Astrocyte of the cerebellum (primary cell): ENCODE measurements at regions not wholly inside any gene's neighbourhood (a gene's known extent, or its start where the extent isn't known, plus 50 kb on each side); places are given as distances from the start of the nearest gene placed in this dataset.

Experiments
- DNase-seq: peaks from one replicate; pipeline ENCODE4 v3.0.0-alpha.2; 2011; ENCODE audit warnings: low read depth
- H3K4me3 ChIP-seq: 2 replicates; pipeline ENCODE4 v1.5.1; 2011; ENCODE audit warnings: mild to moderate bottlenecking, low read depth, low read length, moderate library complexity
- CTCF ChIP-seq: IDR thresholded peaks from 2 replicates; pipeline ENCODE4 v1.5.1; 2012; ENCODE audit warnings: low read length, low read depth, moderate library complexity, mild to moderate bottlenecking; ENCODE audit errors: missing control alignments
- in situ Hi-C: cut with HindIII; loops from 2 replicates; pipeline ENCODE4 v1.10.0; 2017; ENCODE audit warnings: low sequenced_read_pairs

DNA sequence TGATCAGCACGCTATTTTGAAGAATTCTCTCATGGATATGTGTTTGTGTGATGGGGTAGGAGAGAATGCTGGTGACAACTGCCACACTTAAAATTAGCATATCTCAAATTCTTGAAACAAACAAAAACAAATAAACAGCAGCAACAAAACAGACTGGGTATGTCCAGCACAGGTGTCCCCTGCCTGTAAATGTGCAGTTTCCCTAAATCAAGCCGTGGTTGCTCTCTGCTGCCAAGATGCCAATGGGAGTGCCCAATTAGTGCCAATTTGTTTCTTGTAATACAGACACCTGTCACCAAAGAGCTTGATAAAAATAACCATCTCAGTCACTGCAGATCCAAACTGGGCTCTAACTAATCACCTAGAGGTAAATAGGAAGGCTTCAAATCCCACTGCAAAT lies 144.2 kb upstream of the SMARCA2 start:
- H3K4me3 ChIP-seq, result no peak overlapping the region
- TF ChIP-seq CTCF, result no peak
- DNase-seq, result no peak
- in situ Hi-C loops, result no loop called here

DNA sequence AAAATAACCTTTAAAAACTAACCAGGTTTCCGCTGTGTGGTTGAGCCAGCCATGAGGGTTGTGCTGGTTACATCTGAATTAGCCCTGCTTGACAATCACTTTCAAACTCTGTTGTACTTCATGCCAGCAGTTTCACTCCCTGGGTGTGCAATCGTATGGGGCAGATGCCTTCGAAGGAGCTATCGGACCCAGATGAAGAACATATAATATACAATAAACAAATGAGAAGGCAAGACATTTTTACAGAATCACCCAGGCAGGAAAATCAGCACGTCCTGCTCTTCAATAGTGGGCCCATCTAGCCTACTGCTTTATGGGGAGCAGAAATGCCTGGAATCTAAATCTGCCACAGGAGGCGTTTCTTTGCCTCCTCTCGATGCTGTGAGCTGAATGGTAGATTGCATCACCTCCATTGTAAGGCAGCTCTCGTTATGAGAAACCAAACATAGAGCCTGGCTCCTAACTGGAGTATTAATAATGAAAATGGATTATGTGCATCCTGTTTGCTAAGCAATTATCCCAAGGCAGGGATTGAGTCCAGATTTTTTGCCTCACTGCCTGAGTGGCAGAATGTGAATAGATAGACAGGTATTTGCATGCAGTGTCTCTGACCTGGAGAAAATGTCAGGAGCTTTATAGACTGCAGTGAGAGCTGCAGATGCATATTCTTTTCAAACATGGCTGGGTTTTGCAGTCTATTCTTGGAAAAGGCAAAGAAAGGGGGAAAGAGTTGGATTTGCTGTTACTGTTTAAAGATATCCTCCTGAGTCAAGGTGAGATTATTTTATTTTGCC lies 143.3 kb upstream of the SMARCA2 start:
- no peak for DNase-seq
- in situ Hi-C loops, result no loop called here
- TF ChIP-seq CTCF, result no peak
- no peak overlapping the region for H3K4me3 ChIP-seq

DNA sequence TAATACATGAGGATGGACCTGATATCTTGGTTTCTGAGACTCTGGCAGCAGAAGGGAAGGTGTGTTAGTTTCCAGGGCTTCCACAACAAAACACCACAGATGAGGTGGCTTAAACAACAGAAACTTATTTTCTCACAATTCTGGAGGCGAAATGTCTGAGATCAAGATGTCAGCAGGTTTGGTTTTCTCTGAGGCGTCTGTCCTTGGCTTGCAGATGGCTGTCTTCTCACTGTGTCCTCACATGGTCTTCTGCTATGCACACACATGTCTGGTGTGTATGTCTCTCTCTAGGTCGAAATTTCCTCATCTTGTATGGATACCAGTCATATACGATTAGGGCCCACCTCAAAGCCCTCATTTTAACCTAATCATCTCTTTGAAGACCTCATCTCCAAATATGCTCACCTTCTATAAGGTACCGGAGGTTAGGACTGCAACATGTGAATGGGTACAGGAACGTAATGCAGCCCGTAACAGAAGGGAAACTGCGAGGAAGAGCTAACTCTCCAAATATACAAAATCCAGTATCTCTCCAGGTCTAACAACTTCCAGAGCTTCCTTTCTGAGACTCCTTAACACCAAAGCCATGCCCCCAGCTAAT lies 139.8 kb upstream of the SMARCA2 start:
- no peak for DNase-seq
- H3K4me3 ChIP-seq, result no peak overlapping the region
- in situ Hi-C loops, result no loop called here
- TF ChIP-seq CTCF, result no peak

DNA sequence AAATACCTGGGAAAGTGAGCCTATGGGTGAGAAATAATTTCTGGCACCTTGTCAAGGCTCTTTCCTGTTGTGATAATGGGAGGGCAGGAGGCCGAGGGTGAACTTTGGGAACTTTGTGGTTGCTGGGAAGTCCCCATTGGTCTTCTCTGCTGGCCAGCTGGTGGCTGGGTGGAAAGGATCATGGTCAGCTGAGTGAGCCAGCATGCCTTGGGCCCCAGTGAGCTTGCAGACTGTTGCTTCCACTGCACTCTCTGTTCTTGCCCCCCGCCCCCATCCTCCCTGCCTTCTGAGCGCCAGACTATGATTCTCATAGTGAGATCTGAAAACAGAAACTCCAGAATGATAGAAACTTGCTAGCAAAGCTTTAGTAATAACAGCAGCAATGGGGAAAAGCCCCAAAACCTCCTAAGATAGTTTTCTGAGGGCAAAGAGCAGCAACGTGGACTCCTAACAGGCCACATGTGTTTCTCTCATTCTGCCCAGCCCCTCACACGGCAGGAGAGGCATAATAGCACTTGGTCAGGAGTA lies 139.2 kb upstream of the SMARCA2 start:
- in situ Hi-C loops, result no loop called here
- no peak for TF ChIP-seq CTCF
- H3K4me3 ChIP-seq, result no peak overlapping the region
- DNase-seq, result no peak

- TF ChIP-seq CTCF, result no peak
- no peak for DNase-seq
- in situ Hi-C loops, result no loop called here
- no peak overlapping the region for H3K4me3 ChIP-seq
Measured at GRCh38 chr9:1876891-1877496, 138.2 kb upstream of the SMARCA2 start.

DNA sequence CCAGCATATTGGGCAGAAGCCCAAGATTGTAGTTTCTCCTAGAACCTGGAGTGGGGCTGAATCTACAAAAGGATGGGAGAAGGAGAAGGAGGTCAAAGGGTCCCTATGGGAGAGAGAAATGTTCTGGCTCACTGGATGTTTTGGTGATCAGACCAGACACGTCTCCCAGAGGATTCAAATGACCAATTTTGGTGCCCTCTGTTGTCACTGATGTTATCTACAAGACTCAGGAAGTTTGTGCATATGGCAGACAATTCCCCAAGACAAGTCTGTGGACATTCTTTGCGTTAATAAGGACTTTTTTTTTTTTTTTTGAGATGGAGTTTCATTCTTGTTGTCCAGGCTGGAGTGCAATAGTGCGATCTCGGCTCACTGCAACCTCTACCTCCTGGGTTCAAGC lies 137.2 kb upstream of the SMARCA2 start:
- TF ChIP-seq CTCF, result no peak
- DNase-seq, result no peak
- in situ Hi-C loops, result no loop called here
- H3K4me3 ChIP-seq, result no peak overlapping the region
